Omental fat pad (tissue), 3 donors: ENCODE measurements at regions not wholly inside any gene's neighbourhood (a gene's known extent, or its start where the extent isn't known, plus 50 kb on each side); places are given as distances from the start of the nearest gene placed in this dataset.
A peak's percentile ranks its signal among the peaks of the same experiment; 100 is the strongest.

Experiments
- ATAC-seq: fragments of 150-250 bp; one replicate; pipeline ENCODE4 v1.9.1; 2016; ENCODE audit warnings: mild to moderate bottlenecking, moderate library complexity; ENCODE audit not compliant: low FRiP score
- DNase-seq: peaks from one replicate; pipeline ENCODE4 v3.0.0-alpha.2; 2019; ENCODE audit warnings: low spot score
- CTCF ChIP-seq, 3 donors: fragments of 450-650 bp; IDR thresholded peaks; one replicate each; pipeline ENCODE4 v1.5.1; 2016 to 2017; ENCODE audit warnings: antibody characterized with exemption in 3 of 3, mild to moderate bottlenecking in 3 of 3, moderate library complexity in 2 of 3

- TF ChIP-seq CTCF (IDR thresholded peaks at IDR 0.05) = no peak
- DNase-seq (no peak), ATAC-seq (peak; percentile 31)
Observed at GRCh38 chr1:228830954-228831481, 95.7 kb downstream of the RHOU start.

- no peak for ATAC-seq
- no peak for TF ChIP-seq CTCF (IDR thresholded peaks at IDR 0.05)
- DNase-seq = no peak
Observed at GRCh38 chr1:228833911-228834688, 98.8 kb downstream of the RHOU start.

DNA sequence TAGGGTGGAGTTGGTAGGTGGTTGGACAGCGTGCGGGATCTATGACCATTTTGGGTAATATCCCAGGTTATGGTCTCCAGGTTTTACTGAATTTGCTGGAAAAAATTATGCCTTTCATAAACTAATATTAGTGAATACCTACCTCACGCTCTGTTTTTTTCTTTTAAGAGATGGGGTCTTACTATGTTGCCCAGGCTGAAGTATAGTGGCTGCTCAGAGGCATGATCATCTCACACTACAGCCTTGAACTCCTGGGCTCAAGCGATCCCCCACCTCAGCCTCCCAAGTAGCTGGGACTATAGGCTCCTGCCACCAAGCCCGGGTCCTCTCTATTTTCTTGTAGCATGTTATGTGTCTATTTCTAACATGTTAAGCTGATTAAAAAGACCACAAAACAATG, 100.2 kb downstream of the RHOU start:
- TF ChIP-seq CTCF (IDR thresholded peaks at IDR 0.05) = no peak
- DNase-seq (no peak), ATAC-seq (no peak)

DNA sequence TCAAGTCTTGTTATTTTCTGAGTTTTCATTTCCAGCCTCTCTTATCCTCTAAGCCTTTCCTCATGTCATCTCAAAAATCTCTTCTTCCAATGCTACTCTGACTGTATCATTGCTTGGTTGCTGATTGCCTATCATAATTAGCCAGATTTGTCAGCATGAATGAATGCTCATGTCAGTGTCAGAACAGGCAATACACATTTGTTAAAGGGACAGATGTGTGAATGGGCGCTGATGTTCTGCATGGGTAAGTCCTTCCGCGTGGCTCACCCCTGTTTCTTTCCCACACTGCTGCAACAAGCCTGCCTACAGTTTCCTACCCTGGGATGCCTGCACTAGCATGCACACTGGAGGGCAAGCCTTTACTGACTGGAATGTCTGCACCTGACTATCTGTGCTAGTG, 100.6 kb downstream of the RHOU start:
- DNase-seq (no peak), ATAC-seq (no peak)
- TF ChIP-seq CTCF (IDR thresholded peaks at IDR 0.05) = no peak

GRCh38 chr1:228836427-228836826, 101.1 kb downstream of the RHOU start:
- TF ChIP-seq CTCF (IDR thresholded peaks at IDR 0.05) = no peak
- ATAC-seq = no peak

GRCh38 chr1:228837032-228837431, 101.8 kb downstream of the RHOU start:
- DNase-seq = no peak
- TF ChIP-seq CTCF (IDR thresholded peaks at IDR 0.05) = no peak
- ATAC-seq = no peak

More at GRCh38 chr1:228836427-228836826, 101.1 kb downstream of the RHOU start:
- DNase-seq = no peak
